PC-9 (cell line): ENCODE measurements at regions not wholly inside any gene's neighbourhood (a gene's known extent, or its start where the extent isn't known, plus 50 kb on each side); places are given as distances from the start of the nearest gene placed in this dataset.

Experiments
- BruUV-seq: library from RNA; stranded (reverse); fragments of 400-500 nt; replicated peaks from 2 replicates; lab custom pipeline; 2021; lab: Mats Ljungman, UMichigan
- CTCF ChIA-PET: fragments of 300-600 bp; sonication (Branson Sonifier 250); formaldehyde crosslinking; loops from one replicate; lab custom pipeline; 2022; ENCODE audit warnings: antibody characterized with exemption; lab: Charles Lee
- POLR2A ChIA-PET: fragments of 300-600 bp; sonication (Branson Sonifier 250); formaldehyde crosslinking; loops from one replicate; lab custom pipeline; 2022; ENCODE audit warnings: antibody characterized with exemption; ENCODE audit not compliant: unreplicated experiment; lab: Charles Lee
- DNase-seq, 2 experiments: peaks; one replicate each; pipeline versions ENCODE4 v3.0.0 to v3.0.0-alpha.2; 2015 to 2022; ENCODE audit warnings: mixed read lengths in 1 of 2
- H2AFZ ChIP-seq: fragments of 200-600 bp; sonication (generic); 2 replicates; pipeline ENCODE4 v1.8.1; 2017; ENCODE audit warnings: antibody characterized with exemption
- H3F3A ChIP-seq: fragments of 200-600 bp; sonication (generic); 2 replicates; pipeline ENCODE4 v1.8.1; 2017; ENCODE audit warnings: antibody characterized with exemption, mild to moderate bottlenecking, low read depth; ENCODE audit not compliant: insufficient read depth
- H3K27ac ChIP-seq: fragments of 200-600 bp; sonication (generic); 2 replicates; pipeline ENCODE4 v1.6.1; 2016; ENCODE audit warnings: mixed run types
- H3K27me3 ChIP-seq: fragments of 200-600 bp; sonication (generic); 2 replicates; pipeline ENCODE4 v1.6.1; 2016; ENCODE audit warnings: low read depth, mixed run types; ENCODE audit not compliant: insufficient read depth
- H3K36me3 ChIP-seq: fragments of 200-600 bp; sonication (generic); 2 replicates; pipeline ENCODE4 v1.6.1; 2016; ENCODE audit warnings: low read depth, mixed run types
- H3K4me1 ChIP-seq: fragments of 200-600 bp; sonication (generic); replicated peaks from 2 replicates; pipeline ENCODE4 v1.6.1; 2016; ENCODE audit warnings: mixed run types; ENCODE audit not compliant: insufficient read depth
- H3K4me2 ChIP-seq: fragments of 200-600 bp; sonication (generic); 2 replicates; pipeline ENCODE4 v1.6.1; 2017; ENCODE audit warnings: mixed run types
- H3K4me3 ChIP-seq: fragments of 200-600 bp; sonication (generic); 2 replicates; pipeline ENCODE4 v1.6.1; 2016; ENCODE audit warnings: mixed run types
- H3K79me2 ChIP-seq: fragments of 200-600 bp; sonication (generic); 2 replicates; pipeline ENCODE4 v1.6.1; 2017; ENCODE audit warnings: low read depth, mixed run types
- H3K9me2 ChIP-seq: fragments of 200-600 bp; sonication (generic); 2 replicates; pipeline ENCODE4 v1.8.1; 2017; ENCODE audit warnings: mild to moderate bottlenecking; ENCODE audit not compliant: insufficient read depth
- H3K9me3 ChIP-seq: fragments of 200-600 bp; sonication (generic); 2 replicates; pipeline ENCODE4 v1.8.1; 2016; ENCODE audit warnings: low read depth; ENCODE audit not compliant: insufficient read depth
- H4K20me1 ChIP-seq: fragments of 200-600 bp; sonication (generic); 2 replicates; pipeline ENCODE4 v1.8.1; 2017; ENCODE audit not compliant: insufficient read depth
- CTCF ChIP-seq: fragments of 200-600 bp; sonication (generic); conservative IDR thresholded peaks from 2 replicates; pipeline ENCODE4 v1.6.1; 2017; ENCODE audit warnings: mixed run types, antibody characterized with exemption, mild to moderate bottlenecking, moderate library complexity
- EZH2 ChIP-seq: fragments of 200-600 bp; sonication (generic); IDR thresholded peaks from 2 replicates; pipeline ENCODE4 v1.8.0; 2017; ENCODE audit warnings: antibody characterized with exemption, low read depth
- intact Hi-C: fragments of 100-400 bp; cut with micrococcal nuclease; formaldehyde crosslinking; loops from one replicate; pipeline ENCODE4 v1.10.0; 2022; ENCODE audit not compliant: unreplicated experiment

GRCh38 chr13:40058757-40059236 is 403.3 kb downstream of the COG6 start:
- no peak overlapping the region for H3K27ac ChIP-seq
- H2AFZ ChIP-seq: no peak overlapping the region
- H3K79me2 ChIP-seq: no peaks in the 10 kb centered on the region
- H3K4me3 ChIP-seq: no peak overlapping the region
- POLR2A ChIA-PET: no interaction called here
- CTCF ChIA-PET: no interaction called here
- H3K9me2 ChIP-seq: no peaks in the 10 kb centered on the region
- H3K4me1 ChIP-seq: no peaks in the 10 kb centered on the region
- H3K36me3 ChIP-seq: no peaks in the 10 kb centered on the region
- H3F3A ChIP-seq: no peaks in the 10 kb centered on the region
- H3K27me3 ChIP-seq: no peaks in the 10 kb centered on the region
- no peaks in the 10 kb centered on the region for H3K9me3 ChIP-seq
- H4K20me1 ChIP-seq: no peaks in the 10 kb centered on the region
- DNase-seq: no peak
- H3K4me2 ChIP-seq: no peak overlapping the region
- TF ChIP-seq CTCF (no peak), EZH2 (no peak)
- intact Hi-C loops: no loop called here
- no TSS peak for BruUV-seq

- Histone ChIP-seq H3K4me2 (no peak overlapping the region), H3K9me2 (no peaks in the 10 kb centered on the region), H3K4me3 (no peak overlapping the region), H4K20me1 (no peaks in the 10 kb centered on the region), H2AFZ (no peak overlapping the region), H3K9me3 (no peaks in the 10 kb centered on the region), H3K79me2 (no peaks in the 10 kb centered on the region), H3K27me3 (no peaks in the 10 kb centered on the region), H3K4me1 (no peaks in the 10 kb centered on the region), H3K36me3 (no peaks in the 10 kb centered on the region), H3F3A (no peaks in the 10 kb centered on the region), H3K27ac (no peak overlapping the region)
- TF ChIP-seq CTCF: no peak
- no peak for TF ChIP-seq EZH2
- no peak for DNase-seq
- intact Hi-C loops: no loop called here
- ChIA-PET CTCF (no interaction called here), POLR2A (no interaction called here)
- no TSS peak for BruUV-seq
These were observed 404.2 kb downstream of the COG6 start for GRCh38 chr13:40059540-40060232.

GRCh38 chr13:40060296-40061007 is 405.0 kb downstream of the COG6 start:
- Histone ChIP-seq H3K36me3 (no peaks in the 10 kb centered on the region), H3K9me2 (no peaks in the 10 kb centered on the region), H2AFZ (no peak overlapping the region), H3K4me3 (no peak overlapping the region), H3K9me3 (no peaks in the 10 kb centered on the region), H3K27ac (no peak overlapping the region), H3K27me3 (no peaks in the 10 kb centered on the region), H3F3A (no peaks in the 10 kb centered on the region), H3K4me1 (no peaks in the 10 kb centered on the region), H4K20me1 (no peaks in the 10 kb centered on the region), H3K4me2 (no peak overlapping the region), H3K79me2 (no peaks in the 10 kb centered on the region)
- no peak for DNase-seq
- intact Hi-C loops: no loop called here
- ChIA-PET CTCF (no interaction called here), POLR2A (no interaction called here)
- no TSS peak for BruUV-seq
- TF ChIP-seq CTCF (no peak), EZH2 (no peak)
